ENCODE measurements at regions not wholly inside any gene's neighbourhood (a gene's known extent, or its start where the extent isn't known, plus 50 kb on each side); places are given as distances from the start of the nearest gene placed in this dataset.
"Not testable (repeated sequence)": the region's sequence is repeated elsewhere in the genome, so short reads cannot be mapped to it uniquely, and the experiment has no call there.

DNA sequence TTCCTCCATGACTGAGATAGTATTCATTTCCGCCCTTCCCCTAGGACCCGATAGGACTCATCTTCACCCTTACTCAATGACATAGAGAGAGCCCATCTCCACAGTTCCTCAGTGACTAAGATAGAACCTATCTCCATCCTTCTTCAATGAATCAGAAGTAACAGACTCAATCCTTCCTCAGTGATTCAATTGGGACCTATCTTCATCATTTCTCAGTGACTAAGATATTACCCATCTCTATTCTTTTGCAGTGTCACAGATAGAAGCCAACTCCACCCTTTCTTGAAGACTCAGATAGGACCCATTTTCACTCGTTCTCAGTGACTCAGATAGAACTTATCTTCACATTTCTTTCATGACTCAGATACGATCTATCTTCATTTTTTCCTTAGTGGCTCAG lies 164.6 kb downstream of the FBXO4 start:
- DNase-seq (ENCODE audit: low read depth), result no peak

DNA sequence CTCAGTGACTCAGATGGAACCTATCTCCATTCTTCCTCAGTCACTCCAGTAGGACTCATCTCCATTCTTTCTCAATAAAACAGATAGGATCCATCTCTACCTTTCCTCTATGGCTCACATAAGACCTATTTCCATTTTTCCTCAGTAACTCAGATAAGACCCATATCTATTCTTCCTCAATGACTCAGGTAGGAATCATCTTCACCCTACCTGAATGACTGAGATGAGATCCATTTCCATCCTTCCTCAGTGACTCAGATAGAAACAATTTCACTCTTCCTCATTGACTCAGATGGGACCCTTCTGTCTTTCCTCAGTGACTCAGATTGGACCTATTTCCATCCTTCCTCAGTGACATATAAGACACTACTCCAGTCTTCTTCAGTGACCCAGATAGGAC lies 165.1 kb downstream of the FBXO4 start:
- DNase-seq (ENCODE audit: low read depth), result no peak

DNA sequence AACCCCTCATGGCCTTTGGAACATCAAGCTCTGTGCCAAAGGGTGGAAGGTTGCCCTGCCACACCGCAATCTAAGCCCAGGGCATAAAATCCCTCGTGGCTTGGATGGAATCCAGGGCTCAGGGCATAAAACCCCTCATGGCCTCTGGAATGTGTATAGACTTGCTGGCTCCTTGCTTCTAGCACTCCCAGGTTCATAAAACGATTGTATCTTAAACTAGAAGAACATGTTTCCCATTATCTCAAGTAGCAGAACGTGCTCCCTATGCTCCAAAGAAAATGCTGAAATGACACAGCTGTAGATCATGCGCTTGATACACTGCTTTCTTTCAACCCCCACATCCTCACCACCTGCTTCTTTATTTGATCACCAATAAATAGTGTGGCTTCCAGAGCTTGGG lies 174.8 kb downstream of the FBXO4 start:
- not testable (repeated sequence) for DNase-seq (ENCODE audit: low read depth)

DNA sequence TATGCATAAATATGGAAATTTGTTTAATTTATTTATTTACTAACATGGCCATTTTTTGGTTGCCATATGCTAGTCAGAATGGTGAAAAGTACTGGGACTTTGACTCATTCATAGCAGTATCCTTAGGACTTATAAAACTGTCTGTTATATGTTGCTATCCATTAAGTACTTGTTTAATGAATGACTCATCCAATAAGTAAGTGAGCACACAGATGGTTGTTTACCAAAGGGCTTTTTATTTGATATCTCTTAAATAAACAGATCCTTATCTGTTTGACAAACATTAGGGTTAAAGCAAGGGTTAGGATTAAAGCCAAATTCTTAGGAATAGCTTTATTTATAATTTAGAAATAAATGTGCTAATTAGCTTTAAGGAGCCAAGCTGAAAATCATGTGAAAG lies 183.4 kb downstream of the FBXO4 start:
- no peak for DNase-seq (ENCODE audit: low read depth)

DNA sequence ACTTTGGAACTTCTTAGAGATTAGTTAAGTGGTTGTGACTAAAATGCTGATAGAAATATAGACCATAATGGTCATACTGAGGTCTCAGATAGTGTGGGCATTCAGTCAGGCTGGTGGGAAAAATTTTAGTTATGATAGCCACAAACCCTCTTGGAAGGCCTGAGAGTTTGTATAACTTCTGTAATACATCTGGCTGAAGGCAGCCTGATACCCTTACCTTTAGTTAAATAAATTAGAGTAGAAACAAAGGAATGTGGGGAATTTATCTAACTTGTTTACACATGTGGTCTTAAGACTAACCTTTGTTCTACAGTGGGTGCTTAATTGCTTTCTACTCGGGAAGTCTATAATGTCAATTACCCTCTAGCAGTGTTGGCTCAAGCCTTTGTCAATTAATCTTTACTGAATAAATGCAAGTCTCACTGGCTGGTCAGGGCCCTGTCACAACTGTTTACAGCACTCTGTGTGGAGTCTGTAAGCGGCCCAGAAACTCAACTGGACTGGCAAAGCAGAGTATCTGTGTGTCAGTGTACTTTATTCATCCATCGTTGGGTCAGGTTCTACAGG lies 184.0 kb downstream of the FBXO4 start:
- no peak for DNase-seq (ENCODE audit: low read depth)

DNA sequence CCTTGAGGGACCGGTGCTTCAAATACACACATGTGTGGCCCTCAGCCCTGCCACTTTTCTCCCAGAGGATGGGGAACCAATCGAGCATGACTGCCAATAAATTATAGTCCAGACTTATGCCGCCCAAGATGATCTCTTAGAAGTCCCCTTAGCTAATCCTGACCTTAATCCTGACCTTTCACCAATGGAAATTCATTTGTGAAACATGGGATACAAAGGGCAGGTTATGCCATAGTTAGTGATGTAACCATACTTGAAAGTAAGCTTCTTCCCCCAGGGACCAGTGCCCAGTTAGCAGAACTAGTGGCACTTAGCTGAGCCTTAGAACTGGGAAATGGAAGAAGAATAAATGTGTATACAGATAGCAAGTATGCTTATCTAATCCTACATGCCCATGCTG lies 190.6 kb downstream of the FBXO4 start:
- DNase-seq (ENCODE audit: low read depth), result not testable (repeated sequence)

DNA sequence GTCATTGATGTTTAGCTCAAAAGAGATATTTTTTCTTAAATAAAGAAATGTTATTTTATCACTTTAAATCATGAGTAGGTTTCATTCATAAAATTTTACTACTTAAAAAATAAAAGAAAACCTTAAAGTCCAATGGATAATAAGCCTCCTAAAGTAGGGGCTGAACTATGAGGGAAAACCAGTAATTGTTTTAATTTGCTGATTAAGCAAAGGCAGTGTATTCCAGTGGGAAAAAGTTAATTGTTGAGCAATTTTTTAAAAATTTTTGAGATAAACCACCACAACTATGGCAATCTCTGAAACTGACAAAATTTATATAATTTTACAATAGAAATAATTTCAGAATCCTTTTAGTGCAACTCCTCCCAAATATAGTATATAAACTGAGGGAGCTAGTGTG lies 195.0 kb downstream of the FBXO4 start:
- no peak for DNase-seq (ENCODE audit: low read depth)

DNA sequence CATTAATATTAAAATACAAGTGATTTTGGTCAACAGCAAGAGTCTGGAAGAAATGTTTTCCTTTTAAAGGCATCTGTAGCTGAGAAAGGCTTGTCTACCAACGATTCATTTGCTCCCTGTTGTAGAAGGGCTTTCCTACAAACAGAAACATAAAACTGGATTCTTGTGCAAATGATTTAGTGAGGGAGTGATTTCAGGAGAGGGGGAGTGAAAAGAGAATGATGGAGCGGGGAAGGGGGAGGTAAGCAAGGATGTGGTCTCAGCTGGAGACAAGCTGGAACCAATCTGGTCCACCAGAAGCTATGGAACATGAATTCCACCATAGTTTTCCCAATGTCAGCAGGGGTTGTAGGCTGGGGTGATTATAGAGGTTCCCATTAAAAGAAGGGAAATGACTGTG lies 196.3 kb downstream of the FBXO4 start:
- DNase-seq (ENCODE audit: low read depth), result no peak

DNA sequence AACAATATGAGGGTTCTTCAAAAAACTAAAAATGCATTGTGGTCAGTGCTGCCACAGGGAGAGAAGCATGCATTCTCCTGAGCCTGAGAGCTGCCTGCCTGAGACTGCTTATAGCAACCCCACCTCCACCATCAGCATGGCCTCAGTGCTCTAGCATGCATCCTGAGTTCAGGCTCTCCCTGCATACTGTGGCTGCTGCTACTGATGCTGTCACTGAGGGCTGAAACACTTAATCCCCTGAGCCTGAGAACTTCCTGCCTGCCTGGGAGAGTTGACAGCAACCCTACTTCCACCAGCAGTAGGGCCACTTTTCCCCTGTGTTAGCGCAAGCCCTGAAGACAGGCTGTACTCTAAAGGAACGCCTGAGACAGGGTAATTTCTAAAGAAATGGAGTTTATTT lies 206.0 kb downstream of the FBXO4 start:
- no peak for DNase-seq (ENCODE audit: low read depth)

DNA sequence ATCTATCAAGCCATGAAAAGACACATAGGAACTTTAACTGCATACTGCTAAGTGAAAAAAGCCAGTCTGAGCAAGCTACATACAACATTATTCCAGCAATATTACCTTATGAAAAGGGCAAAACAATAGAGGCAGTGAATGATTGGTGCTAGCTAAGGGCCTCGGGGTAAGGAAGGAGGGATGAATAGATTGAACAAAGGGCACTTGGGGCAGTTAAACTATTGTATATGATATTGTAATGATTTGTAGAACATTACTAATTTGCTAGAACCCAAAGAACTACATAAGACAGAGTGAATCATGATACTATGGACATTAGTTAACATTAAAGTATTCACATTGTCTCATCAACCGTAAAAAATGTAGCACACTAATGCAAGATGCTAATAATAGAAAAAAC lies 218.3 kb downstream of the FBXO4 start:
- no peak for DNase-seq (ENCODE audit: low read depth)

DNA sequence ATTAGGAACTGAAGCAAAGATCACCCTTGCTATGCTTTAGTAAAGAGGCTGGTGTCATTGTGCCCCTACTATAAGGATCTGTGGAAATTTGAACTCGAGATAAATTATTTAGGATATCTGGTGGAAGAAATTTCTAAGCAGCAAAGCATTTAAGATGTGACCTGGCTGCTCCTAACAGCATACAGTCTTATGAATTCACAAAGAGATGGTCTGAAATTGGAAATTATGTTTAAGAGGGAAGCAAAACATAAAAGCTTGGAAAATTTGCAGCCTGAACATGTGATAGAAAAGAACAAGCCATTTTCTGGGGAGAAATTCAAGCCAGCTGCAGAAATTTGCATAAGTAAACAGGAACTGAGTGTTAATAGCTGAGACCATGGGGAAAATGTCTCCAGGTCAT lies 223.7 kb downstream of the FBXO4 start:
- no peak for DNase-seq (ENCODE audit: low read depth)

DNA sequence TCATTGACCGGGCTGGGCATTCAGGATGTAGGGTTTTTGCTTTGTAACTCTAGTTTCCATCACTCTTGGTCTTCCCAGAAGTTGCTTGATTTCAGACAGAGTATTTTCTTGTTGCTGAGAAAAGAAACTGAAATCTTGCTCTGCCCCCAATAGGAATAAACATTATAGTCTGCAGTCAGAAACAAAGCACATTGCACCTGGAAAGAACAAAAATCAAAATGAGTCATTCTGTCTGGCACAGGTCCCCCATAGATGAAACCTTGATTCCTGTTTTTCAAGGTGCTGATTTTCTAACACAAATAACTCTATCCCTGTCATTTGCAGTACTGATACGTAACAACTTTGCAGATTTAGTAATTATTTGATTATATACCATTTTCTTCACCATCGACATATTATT lies 232.1 kb downstream of the FBXO4 start:
- DNase-seq (ENCODE audit: low read depth), result no peak

DNA sequence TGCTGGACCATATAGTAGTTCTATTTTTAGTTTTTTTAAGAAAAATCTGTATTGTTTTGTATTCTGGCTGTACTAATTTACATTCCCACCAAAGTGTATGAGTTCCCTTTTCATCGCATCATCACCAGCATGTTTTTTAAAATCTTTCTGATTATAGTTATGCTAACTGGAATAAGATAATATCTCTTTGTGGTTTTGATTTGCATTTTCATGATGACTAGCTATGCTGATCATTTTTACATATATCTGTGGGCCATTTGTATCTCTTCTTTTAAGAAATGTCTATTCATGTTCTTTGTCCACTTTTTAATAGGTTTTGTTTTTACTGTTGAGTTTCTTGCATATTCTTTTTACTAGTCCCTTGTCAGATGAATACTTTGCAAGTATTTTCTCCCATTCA lies 238.0 kb downstream of the FBXO4 start:
- DNase-seq (ENCODE audit: low read depth), result no peak

DNA sequence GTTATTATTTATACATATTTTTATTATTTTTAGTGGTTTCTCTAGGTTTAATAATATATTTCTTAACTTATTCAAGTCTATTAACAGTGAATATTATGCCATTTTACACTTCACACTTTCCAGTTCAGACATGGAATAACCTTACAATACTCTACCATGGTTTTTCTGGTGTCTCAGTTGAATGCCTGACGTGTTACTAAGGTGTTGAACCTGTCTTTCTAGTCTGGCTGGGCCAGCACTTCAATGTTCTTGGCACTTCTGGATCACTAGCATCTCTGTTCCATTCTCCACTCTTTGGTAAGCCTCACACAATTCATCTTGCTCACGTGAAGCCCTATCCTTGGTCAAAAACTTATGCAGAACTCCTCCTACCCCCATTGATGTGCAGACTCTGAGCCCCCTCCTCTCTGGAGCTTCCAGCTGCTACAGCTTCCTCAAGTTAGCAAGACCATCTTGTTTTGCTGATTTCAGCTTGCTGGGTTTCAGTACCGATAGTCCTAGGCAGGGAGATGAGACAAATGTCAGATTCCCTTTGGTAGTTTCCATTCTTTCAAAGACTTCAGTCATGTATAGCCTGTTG lies 243.1 kb downstream of the FBXO4 start:
- DNase-seq (ENCODE audit: low read depth), result no peak

DNA sequence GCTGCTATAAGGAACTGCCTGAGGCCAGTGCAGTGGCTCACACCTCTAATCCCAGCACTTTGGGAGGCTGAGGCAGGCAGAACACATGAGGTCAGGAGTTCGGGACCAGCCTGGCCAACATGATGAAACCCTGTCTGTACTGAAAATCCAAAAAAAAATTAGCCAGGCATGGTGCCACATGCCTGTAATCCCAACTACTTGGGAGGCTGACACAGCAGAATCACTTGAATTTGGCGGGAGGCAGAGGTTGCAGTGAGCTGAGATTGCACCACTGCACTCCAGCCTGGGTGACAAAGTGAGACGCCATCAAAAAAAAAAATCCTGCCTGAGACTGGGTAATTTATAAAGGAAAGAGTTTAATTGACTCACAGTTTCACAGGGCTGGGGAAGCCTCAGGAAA lies 247.1 kb upstream of the GHR start:
- not testable (repeated sequence) for DNase-seq (ENCODE audit: low read depth)

DNA sequence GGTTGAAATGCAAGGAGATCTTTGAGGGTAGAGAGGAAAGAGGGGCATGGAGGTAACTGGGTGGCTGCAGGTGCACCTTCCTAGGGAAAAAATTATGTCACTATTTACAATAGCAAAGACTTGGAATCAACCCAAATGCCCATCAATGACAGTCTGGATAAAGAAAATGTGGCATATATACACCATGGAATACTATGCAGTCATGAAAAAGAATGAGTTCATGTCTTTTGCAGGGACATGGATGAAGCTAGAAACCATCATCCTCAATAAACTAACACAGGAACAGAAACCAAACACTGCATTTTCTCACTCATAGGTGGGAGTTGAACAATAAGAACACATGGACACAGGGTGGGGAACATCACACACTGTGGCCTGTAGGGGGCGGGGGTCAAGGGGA lies 243.4 kb upstream of the GHR start:
- not testable (repeated sequence) for DNase-seq (ENCODE audit: low read depth)

DNA sequence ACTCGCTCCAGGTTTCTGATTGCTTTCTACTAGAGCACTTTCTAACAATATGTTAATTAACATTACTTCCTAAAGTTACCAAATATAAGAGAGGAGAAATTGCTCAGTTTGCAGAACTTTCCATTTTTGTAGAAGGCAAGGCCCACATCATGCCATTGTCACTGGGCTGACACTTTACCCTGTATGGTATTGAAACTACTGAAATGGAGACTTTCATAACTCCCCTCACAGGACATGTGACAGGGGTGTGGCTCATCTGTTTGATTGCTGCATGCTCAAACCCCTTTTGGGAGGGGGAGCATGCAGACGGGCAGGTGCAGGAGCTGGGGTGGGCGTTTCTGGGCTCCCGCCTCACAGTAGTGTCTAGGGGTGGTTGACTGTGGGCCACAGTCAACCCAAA lies 206.3 kb upstream of the GHR start:
- no peak for DNase-seq (ENCODE audit: low read depth)

DNA sequence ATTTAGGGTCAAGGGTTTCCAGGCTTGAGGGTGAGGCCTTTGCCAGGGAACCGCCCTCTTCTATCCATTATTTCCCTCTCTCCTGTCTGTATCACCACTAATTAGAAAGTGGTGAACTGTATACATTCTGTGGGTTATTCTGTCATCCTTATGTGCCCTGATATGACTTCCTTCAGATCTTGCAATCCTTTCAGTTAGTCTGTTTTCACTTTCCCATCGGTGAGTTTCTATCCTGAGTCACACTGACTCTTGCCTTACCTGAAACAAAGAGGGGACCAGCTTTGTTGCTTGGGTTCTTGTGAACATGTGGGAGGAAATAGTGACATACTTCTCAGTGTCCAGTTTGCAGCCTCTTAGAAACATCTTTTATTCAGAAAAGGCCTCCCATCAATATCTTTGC lies 205.4 kb upstream of the GHR start:
- DNase-seq (ENCODE audit: low read depth), result no peak

DNA sequence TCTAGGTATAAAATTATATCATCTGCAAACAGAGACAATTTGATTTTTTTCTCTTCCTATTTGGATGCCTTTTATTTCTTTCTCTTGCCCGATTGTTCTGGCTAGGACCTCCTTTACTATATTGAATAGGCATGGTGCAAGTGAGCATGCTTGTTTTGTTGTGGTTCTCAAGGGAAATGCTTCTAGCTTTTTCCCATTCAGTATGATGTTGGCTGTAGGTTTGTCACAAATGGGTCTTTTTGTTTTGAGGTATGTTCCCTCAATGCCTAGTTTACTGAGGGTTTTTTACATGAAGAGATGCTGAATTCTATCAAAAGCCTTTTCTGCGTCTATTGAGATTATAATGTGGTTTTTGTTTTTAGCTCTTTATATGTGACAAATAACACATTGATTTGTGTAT lies 198.2 kb upstream of the GHR start:
- no peak for DNase-seq (ENCODE audit: low read depth)

DNA sequence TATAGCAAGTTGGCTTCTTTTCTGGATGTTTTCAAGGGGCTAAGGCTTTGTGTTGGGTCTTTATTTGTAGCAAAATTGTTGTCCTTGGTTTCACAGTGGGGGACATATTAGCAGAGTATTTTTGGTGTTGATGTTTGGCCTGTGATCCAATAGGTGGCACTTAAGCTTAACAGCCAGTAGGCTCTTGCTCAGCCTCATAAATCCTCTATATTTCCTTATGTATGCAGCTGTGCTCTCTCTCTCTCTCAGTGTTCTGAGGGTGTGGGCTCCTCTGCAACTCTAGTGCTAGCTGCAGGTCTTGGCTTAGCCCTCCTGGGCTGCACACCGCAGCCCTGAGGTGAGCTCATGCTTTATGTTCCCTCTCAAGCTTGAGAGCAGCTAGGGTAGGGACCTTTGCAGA lies 195.0 kb upstream of the GHR start:
- no peak for DNase-seq (ENCODE audit: low read depth)

DNA sequence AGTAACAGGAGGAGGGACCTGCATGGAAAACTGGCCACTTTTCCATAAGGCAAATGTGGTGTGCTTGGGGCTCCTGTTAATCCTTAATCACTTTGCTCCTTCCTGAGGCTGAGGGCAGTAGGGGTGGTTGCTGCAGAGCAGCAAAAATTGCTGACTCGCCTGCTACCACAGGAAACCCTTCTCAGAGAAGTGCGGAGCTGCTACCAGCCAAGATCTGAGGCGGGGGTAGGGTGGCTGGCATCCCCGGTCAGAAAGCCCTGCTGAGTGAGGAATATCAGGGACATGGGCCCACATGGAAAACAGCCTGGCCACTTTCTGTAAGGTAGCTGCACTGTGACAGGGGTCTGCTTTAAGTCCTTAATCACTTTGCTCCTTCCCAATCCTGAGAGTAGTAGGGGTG lies 192.4 kb upstream of the GHR start:
- DNase-seq (ENCODE audit: low read depth), result no peak

DNA sequence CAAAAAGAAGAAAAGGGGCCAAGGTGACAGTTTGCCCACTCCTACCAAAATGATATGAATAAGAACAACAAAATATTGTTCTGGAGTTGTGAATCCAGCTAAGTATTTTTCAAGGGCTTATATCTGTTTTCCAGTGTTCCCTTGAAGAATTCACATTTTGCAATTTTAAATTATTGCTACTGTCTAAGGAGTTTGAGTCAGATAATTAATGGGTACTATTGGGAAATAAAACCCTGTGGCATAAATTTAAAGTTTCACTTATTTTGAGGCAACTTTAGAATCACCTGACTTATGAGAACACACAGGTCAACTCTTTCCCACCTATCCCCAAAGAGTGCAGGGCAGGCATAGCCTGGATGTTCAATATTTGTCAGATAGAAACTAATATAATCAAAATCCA lies 188.0 kb upstream of the GHR start:
- no peak for DNase-seq (ENCODE audit: low read depth)

DNA sequence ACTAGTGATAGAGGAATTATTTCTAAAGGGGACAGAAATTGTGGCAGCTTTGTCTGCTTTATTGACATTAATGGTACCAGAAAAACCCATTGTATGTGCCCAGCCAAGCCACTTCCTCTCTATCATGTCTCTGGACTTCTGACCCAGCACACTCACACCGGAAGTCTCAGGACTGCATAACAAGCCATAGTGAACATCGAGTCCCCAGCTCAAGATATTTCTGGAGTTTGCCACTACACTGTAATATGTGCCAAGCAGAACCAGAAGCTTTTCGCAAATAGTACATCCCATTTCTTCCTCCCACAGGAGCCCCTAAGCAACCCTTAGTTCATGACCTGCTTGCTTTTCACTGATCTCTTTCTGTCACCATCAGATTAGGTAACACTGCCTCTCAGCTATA lies 187.4 kb upstream of the GHR start:
- no peak for DNase-seq (ENCODE audit: low read depth)

DNA sequence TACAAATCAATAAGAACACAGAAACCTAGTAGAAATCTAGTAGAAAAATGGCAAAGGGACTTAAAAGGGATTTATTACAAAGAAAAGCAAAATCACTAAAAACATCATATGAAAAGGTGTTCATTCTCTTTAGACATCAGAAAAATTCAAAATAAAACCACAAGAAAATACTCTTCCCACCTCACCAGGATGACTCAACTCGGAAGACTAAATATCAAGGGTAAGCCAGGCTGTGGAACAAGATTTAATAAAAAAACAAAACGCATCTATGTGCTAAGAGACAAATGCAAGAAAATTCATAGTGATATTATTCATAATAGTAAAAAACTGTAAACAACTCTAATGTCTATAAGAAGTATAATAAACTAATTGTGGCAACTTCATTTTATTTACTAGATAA lies 181.6 kb upstream of the GHR start:
- DNase-seq (ENCODE audit: low read depth), result no peak

DNA sequence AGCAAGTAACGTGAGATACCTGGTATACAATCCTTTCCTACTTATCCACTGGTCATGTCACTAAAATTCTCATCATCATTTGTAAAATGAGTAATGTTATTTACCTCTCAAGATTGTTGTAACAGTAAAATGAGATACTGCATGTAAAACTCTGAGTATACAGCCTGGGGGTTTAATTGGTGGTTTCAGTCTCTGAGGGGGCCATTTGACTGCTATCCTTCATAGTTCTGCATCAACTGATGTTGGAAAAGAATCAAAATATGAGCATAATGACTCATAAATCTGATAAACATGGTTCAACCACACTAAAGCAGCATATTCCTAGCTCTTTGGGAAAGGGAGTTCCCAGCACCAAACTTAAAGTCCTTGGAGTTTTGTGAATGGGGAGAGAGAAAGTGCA lies 181.0 kb upstream of the GHR start:
- no peak for DNase-seq (ENCODE audit: low read depth)

Measured in stromal cell of bone marrow (primary cell).